ENCODE measurements at regions not wholly inside any gene's neighbourhood (a gene's known extent, or its start where the extent isn't known, plus 50 kb on each side); places are given as distances from the start of the nearest gene placed in this dataset.

DNA sequence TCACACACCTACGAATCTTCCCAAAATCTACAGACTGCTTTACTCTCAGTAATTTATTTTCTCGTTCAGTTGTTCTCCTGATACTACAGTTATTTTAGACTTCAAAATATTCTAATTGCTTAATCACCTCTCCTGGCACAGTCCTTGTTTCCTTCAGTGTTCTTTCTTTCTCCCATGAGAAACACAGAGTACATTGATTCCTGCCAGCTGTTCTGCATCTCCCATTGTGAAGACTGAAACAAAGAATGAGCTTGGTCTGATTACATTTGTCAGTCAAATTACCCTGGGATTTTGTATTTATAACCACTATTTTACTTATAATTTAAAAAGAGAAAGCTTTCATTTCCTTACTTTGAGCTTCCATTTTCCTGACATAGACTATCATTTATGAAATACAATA is 63.9 kb upstream of the TANK start:
- no peak for TF ChIP-seq BACH2 (CRISPR knock-in tag; IDR thresholded peaks at IDR 0.05; ENCODE audit: borderline replicate concordance)
- TF ChIP-seq RARB (CRISPR knock-in tag; IDR thresholded peaks at IDR 0.05) = no peak
- TF ChIP-seq TOX (CRISPR knock-in tag; IDR thresholded peaks at IDR 0.05; ENCODE audit: borderline replicate concordance) = no peak
- TF ChIP-seq ZNF8 (CRISPR knock-in tag; IDR thresholded peaks at IDR 0.05) = no peak
- TF ChIP-seq, protein P1, sequence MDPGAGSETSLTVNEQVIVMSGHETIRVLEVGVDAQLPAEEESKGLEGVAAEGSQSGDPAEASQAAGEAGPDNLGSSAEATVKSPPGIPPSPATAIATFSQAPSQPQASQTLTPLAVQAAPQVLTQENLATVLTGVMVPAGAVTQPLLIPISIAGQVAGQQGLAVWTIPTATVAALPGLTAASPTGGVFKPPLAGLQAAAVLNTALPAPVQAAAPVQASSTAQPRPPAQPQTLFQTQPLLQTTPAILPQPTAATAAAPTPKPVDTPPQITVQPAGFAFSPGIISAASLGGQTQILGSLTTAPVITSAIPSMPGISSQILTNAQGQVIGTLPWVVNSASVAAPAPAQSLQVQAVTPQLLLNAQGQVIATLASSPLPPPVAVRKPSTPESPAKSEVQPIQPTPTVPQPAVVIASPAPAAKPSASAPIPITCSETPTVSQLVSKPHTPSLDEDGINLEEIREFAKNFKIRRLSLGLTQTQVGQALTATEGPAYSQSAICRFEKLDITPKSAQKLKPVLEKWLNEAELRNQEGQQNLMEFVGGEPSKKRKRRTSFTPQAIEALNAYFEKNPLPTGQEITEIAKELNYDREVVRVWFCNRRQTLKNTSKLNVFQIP (CRISPR knock-in tag; IDR thresholded peaks at IDR 0.05; ENCODE audit: borderline replicate concordance, low read depth) = no peak
- TF ChIP-seq ZFP3 (CRISPR knock-in tag; IDR thresholded peaks at IDR 0.05) = no peak
- TF ChIP-seq TCF4 (CRISPR knock-in tag; IDR thresholded peaks at IDR 0.05; ENCODE audit: borderline replicate concordance) = no peak
- no peak for TF ChIP-seq ARNTL (CRISPR knock-in tag; IDR thresholded peaks at IDR 0.05; ENCODE audit: borderline replicate concordance, low read depth)
- TF ChIP-seq ZNF565 (CRISPR knock-in tag; conservative IDR thresholded peaks at IDR 0.05; ENCODE audit: low read depth) = no peak
- TF ChIP-seq ZC3H10 (CRISPR knock-in tag; IDR thresholded peaks at IDR 0.05) = no peak
- TF ChIP-seq, protein P2, sequence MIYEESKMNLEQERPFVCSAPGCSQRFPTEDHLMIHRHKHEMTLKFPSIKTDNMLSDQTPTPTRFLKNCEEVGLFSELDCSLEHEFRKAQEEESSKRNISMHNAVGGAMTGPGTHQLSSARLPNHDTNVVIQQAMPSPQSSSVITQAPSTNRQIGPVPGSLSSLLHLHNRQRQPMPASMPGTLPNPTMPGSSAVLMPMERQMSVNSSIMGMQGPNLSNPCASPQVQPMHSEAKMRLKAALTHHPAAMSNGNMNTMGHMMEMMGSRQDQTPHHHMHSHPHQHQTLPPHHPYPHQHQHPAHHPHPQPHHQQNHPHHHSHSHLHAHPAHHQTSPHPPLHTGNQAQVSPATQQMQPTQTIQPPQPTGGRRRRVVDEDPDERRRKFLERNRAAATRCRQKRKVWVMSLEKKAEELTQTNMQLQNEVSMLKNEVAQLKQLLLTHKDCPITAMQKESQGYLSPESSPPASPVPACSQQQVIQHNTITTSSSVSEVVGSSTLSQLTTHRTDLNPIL (CRISPR knock-in tag; IDR thresholded peaks at IDR 0.05; ENCODE audit: low read depth) = no peak
- no peak for TF ChIP-seq PPARA (CRISPR knock-in tag; IDR thresholded peaks at IDR 0.05; ENCODE audit: borderline replicate concordance)
- TF ChIP-seq CSDC2 (CRISPR knock-in tag; IDR thresholded peaks at IDR 0.05) = no peak
- TF ChIP-seq, protein P3, sequence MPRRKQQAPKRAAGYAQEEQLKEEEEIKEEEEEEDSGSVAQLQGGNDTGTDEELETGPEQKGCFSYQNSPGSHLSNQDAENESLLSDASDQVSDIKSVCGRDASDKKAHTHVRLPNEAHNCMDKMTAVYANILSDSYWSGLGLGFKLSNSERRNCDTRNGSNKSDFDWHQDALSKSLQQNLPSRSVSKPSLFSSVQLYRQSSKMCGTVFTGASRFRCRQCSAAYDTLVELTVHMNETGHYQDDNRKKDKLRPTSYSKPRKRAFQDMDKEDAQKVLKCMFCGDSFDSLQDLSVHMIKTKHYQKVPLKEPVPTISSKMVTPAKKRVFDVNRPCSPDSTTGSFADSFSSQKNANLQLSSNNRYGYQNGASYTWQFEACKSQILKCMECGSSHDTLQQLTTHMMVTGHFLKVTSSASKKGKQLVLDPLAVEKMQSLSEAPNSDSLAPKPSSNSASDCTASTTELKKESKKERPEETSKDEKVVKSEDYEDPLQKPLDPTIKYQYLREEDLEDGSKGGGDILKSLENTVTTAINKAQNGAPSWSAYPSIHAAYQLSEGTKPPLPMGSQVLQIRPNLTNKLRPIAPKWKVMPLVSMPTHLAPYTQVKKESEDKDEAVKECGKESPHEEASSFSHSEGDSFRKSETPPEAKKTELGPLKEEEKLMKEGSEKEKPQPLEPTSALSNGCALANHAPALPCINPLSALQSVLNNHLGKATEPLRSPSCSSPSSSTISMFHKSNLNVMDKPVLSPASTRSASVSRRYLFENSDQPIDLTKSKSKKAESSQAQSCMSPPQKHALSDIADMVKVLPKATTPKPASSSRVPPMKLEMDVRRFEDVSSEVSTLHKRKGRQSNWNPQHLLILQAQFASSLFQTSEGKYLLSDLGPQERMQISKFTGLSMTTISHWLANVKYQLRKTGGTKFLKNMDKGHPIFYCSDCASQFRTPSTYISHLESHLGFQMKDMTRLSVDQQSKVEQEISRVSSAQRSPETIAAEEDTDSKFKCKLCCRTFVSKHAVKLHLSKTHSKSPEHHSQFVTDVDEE (CRISPR knock-in tag; IDR thresholded peaks at IDR 0.05) = no peak
- TF ChIP-seq, protein P4, sequence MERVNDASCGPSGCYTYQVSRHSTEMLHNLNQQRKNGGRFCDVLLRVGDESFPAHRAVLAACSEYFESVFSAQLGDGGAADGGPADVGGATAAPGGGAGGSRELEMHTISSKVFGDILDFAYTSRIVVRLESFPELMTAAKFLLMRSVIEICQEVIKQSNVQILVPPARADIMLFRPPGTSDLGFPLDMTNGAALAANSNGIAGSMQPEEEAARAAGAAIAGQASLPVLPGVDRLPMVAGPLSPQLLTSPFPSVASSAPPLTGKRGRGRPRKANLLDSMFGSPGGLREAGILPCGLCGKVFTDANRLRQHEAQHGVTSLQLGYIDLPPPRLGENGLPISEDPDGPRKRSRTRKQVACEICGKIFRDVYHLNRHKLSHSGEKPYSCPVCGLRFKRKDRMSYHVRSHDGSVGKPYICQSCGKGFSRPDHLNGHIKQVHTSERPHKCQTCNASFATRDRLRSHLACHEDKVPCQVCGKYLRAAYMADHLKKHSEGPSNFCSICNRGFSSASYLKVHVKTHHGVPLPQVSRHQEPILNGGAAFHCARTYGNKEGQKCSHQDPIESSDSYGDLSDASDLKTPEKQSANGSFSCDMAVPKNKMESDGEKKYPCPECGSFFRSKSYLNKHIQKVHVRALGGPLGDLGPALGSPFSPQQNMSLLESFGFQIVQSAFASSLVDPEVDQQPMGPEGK (CRISPR knock-in tag; IDR thresholded peaks at IDR 0.05; ENCODE audit: borderline replicate concordance) = no peak
- TF ChIP-seq ESRRG (CRISPR knock-in tag; IDR thresholded peaks at IDR 0.05) = no peak
- TF ChIP-seq ISL1 (CRISPR knock-in tag; IDR thresholded peaks at IDR 0.05) = no peak
- TF ChIP-seq SNAI2 (CRISPR knock-in tag; IDR thresholded peaks at IDR 0.05) = no peak
- no peak for TF ChIP-seq OSR1 (CRISPR knock-in tag; IDR thresholded peaks at IDR 0.05)

DNA sequence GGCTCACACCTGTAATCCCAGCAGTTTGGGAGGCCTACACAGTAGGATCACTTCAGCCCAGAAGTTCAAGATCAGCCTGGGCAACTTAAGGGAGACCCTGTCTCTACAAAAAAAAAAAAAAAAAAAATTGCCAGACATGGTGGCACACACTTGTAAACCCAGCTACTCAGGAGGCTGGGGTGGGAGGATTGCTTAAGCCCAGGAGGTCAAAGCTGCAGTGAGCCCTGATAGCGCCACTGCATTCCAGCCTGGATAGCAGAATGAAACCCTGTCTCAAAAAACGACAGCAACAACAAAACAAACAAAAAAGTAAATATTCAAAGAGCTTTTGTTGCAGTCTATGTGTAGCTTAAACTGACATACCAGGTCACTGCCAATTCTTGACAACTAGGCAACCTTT is 63.1 kb upstream of the TANK start:
- no peak for ATAC-seq
- TF ChIP-seq, protein P3 (CRISPR knock-in tag; IDR thresholded peaks at IDR 0.05) = no peak
- TF ChIP-seq ZFP3 (CRISPR knock-in tag; IDR thresholded peaks at IDR 0.05) (no peak), GLIS3 (CRISPR knock-in tag; IDR thresholded peaks at IDR 0.05) (no peak), PPARA (CRISPR knock-in tag; IDR thresholded peaks at IDR 0.05; ENCODE audit: borderline replicate concordance) (no peak), ZNF565 (CRISPR knock-in tag; conservative IDR thresholded peaks at IDR 0.05; ENCODE audit: low read depth) (no peak), CSDC2 (CRISPR knock-in tag; IDR thresholded peaks at IDR 0.05) (no peak), ESRRG (CRISPR knock-in tag; IDR thresholded peaks at IDR 0.05) (no peak), ZNF8 (CRISPR knock-in tag; IDR thresholded peaks at IDR 0.05) (no peak), OSR1 (CRISPR knock-in tag; IDR thresholded peaks at IDR 0.05) (no peak), ISL1 (CRISPR knock-in tag; IDR thresholded peaks at IDR 0.05) (no peak), TCF4 (CRISPR knock-in tag; IDR thresholded peaks at IDR 0.05; ENCODE audit: borderline replicate concordance) (no peak), RARB (CRISPR knock-in tag; IDR thresholded peaks at IDR 0.05) (no peak), SNAI2 (CRISPR knock-in tag; IDR thresholded peaks at IDR 0.05) (no peak), BACH2 (CRISPR knock-in tag; IDR thresholded peaks at IDR 0.05; ENCODE audit: borderline replicate concordance) (no peak), ZFP30 (CRISPR knock-in tag; IDR thresholded peaks at IDR 0.05) (no peak), ZNF70 (CRISPR knock-in tag; IDR thresholded peaks at IDR 0.05) (no peak)
- TF ChIP-seq, protein P4 (CRISPR knock-in tag; IDR thresholded peaks at IDR 0.05; ENCODE audit: borderline replicate concordance) = no peak
- TF ChIP-seq, protein P2 (CRISPR knock-in tag; IDR thresholded peaks at IDR 0.05; ENCODE audit: low read depth) = no peak
- TF ChIP-seq, protein P5, sequence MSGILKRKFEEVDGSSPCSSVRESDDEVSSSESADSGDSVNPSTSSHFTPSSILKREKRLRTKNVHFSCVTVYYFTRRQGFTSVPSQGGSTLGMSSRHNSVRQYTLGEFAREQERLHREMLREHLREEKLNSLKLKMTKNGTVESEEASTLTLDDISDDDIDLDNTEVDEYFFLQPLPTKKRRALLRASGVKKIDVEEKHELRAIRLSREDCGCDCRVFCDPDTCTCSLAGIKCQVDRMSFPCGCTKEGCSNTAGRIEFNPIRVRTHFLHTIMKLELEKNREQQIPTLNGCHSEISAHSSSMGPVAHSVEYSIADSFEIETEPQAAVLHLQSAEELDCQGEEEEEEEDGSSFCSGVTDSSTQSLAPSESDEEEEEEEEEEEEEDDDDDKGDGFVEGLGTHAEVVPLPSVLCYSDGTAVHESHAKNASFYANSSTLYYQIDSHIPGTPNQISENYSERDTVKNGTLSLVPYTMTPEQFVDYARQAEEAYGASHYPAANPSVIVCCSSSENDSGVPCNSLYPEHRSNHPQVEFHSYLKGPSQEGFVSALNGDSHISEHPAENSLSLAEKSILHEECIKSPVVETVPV (CRISPR knock-in tag; IDR thresholded peaks at IDR 0.05) = no peak

More for the DNA sequence above, 63.9 kb upstream of the TANK start:
- ATAC-seq = no peak

Data from SK-N-SH treated with all-trans-retinoic acid at 6 μM for 48 hours (cell line).